ENCODE measurements at regions not wholly inside any gene's neighbourhood (a gene's known extent, or its start where the extent isn't known, plus 50 kb on each side); places are given as distances from the start of the nearest gene placed in this dataset.

DNA sequence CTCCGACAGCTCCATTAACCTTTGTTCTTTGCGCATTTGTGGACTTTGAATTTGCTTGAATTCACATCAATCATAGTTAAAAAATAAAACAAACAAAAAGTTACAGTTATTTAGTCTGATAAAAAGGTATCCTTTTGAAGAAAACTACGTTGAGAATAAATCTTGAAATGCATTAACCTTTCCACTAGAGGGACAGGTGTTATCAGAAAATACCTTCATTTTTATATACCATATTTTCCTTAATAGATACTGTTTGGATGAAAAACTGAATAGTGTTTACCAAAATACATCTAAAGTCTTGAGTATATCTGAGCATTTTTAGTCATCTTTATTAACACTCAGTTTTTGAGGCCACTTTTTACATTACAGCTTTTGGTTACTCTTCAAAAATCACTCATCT is 371.9 kb downstream of the ZWINT start:
- TF ChIP-seq ZNF70 (CRISPR knock-in tag; IDR thresholded peaks at IDR 0.05) (no peak), ZC3H10 (CRISPR knock-in tag; IDR thresholded peaks at IDR 0.05) (no peak), RARB (CRISPR knock-in tag; IDR thresholded peaks at IDR 0.05) (no peak), TOX (CRISPR knock-in tag; IDR thresholded peaks at IDR 0.05; ENCODE audit: borderline replicate concordance) (no peak)
- TF ChIP-seq, protein P1, sequence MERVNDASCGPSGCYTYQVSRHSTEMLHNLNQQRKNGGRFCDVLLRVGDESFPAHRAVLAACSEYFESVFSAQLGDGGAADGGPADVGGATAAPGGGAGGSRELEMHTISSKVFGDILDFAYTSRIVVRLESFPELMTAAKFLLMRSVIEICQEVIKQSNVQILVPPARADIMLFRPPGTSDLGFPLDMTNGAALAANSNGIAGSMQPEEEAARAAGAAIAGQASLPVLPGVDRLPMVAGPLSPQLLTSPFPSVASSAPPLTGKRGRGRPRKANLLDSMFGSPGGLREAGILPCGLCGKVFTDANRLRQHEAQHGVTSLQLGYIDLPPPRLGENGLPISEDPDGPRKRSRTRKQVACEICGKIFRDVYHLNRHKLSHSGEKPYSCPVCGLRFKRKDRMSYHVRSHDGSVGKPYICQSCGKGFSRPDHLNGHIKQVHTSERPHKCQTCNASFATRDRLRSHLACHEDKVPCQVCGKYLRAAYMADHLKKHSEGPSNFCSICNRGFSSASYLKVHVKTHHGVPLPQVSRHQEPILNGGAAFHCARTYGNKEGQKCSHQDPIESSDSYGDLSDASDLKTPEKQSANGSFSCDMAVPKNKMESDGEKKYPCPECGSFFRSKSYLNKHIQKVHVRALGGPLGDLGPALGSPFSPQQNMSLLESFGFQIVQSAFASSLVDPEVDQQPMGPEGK (CRISPR knock-in tag; IDR thresholded peaks at IDR 0.05; ENCODE audit: borderline replicate concordance) = no peak
